CD14-positive monocyte (primary cell): ENCODE measurements at regions not wholly inside any gene's neighbourhood (a gene's known extent, or its start where the extent isn't known, plus 50 kb on each side); places are given as distances from the start of the nearest gene placed in this dataset.

Experiments used
- DNase-seq, 3 donors: peaks; one replicate each; pipeline ENCODE4 v3.0.0-alpha.2; 2011 to 2022
- H2AFZ ChIP-seq: 2 replicates; pipeline ENCODE4 v1.6.0; 2012; ENCODE audit warnings: mild to moderate bottlenecking, low read depth, low read length, inconsistent platforms; ENCODE audit not compliant: insufficient read depth, poor library complexity, severe bottlenecking
- H3K27ac ChIP-seq, 2 donors: 1 replicate in 1 of 2; 2 replicates in 1 of 2; pipeline ENCODE4 v1.5.1; 2012 to 2013; ENCODE audit warnings: low read length in 2 of 2, control low read depth in 1 of 2, inconsistent platforms in 1 of 2, low read depth in 1 of 2, mild to moderate bottlenecking in 1 of 2
- H3K27me3 ChIP-seq, 2 donors: one replicate each; pipeline versions ENCODE4 v1.6.0 to v1.6.1; 2011 to 2013; ENCODE audit warnings: low read length in 2 of 2; ENCODE audit not compliant: control insufficient read depth in 2 of 2, insufficient read depth in 2 of 2
- H3K36me3 ChIP-seq, 2 donors: replicated peaks in 1 of 2; 1 replicate in 1 of 2; 2 replicates in 1 of 2; pipeline versions ENCODE4 v1.5.1 to v1.6.1; 2012 to 2013; ENCODE audit warnings: low read length in 2 of 2, control low read depth in 1 of 2, inconsistent platforms in 1 of 2, mild to moderate bottlenecking in 1 of 2; ENCODE audit not compliant: insufficient read depth in 2 of 2, control insufficient read depth in 1 of 2
- H3K4me1 ChIP-seq, 2 donors: 1 replicate in 1 of 2; 2 replicates in 1 of 2; pipeline versions ENCODE4 v1.5.1 to v1.6.1; 2012 to 2013; ENCODE audit warnings: low read length in 2 of 2, control low read depth in 1 of 2, inconsistent platforms in 1 of 2, mild to moderate bottlenecking in 1 of 2, moderate library complexity in 1 of 2; ENCODE audit not compliant: insufficient read depth in 2 of 2, control insufficient read depth in 1 of 2
- H3K4me2 ChIP-seq: replicated peaks from 2 replicates; pipeline ENCODE3; 2012; ENCODE audit warnings: low read length, moderate library complexity, mild to moderate bottlenecking; ENCODE audit not compliant: poor library complexity, severe bottlenecking; ENCODE audit errors: extremely low read depth
- H3K4me3 ChIP-seq, 3 experiments: fragments of 200-600 bp in 1 of 3; sonication (generic) in 1 of 3; replicated peaks in 1 of 3; 1 replicate in 2 of 3; 2 replicates in 1 of 3; pipeline ENCODE4 v1.5.1; 2011 to 2013; ENCODE audit warnings: low read length in 3 of 3, mild to moderate bottlenecking in 3 of 3, control low read depth in 2 of 3, low read depth in 2 of 3, inconsistent platforms in 1 of 3, moderate library complexity in 1 of 3
- H3K79me2 ChIP-seq: 2 replicates; pipeline ENCODE4 v1.6.0; 2012; ENCODE audit warnings: mild to moderate bottlenecking, control low read depth, inconsistent platforms, low read length, moderate library complexity; ENCODE audit not compliant: insufficient read depth
- H3K9ac ChIP-seq: 2 replicates; pipeline ENCODE4 v1.6.0; 2017; ENCODE audit warnings: low read length, mild to moderate bottlenecking; ENCODE audit not compliant: insufficient read depth, poor library complexity, severe bottlenecking
- H3K9me3 ChIP-seq, 2 donors: replicated peaks in 1 of 2; 1 replicate in 1 of 2; 2 replicates in 1 of 2; pipeline versions ENCODE4 v1.5.1 to v1.6.1; 2012 to 2013; ENCODE audit warnings: low read length in 2 of 2, control low read depth in 1 of 2; ENCODE audit not compliant: control insufficient read depth in 1 of 2, insufficient read depth in 1 of 2
- H4K20me1 ChIP-seq: 2 replicates; pipeline ENCODE4 v1.6.0; 2012; ENCODE audit warnings: mild to moderate bottlenecking, low read length, control low read depth, moderate library complexity; ENCODE audit not compliant: insufficient read depth
- H3K27ac Mint-ChIP-seq, 7 donors: one replicate each; pipeline ENCODE4 v1.8.0; 2020; ENCODE audit warnings: mild to moderate bottlenecking in 7 of 7, mixed read lengths in 7 of 7, moderate library complexity in 6 of 7, inconsistent platforms in 2 of 7
- H3K27me3 Mint-ChIP-seq, 3 donors: one replicate each; pipeline ENCODE4 v1.8.0; 2021 to 2022; ENCODE audit warnings: low read depth in 3 of 3, mild to moderate bottlenecking in 3 of 3, mixed read lengths in 3 of 3, moderate library complexity in 3 of 3, inconsistent platforms in 1 of 3
- H3K36me3 Mint-ChIP-seq, 2 donors: one replicate each; pipeline ENCODE4 v1.8.0; 2020; ENCODE audit warnings: mixed read lengths in 2 of 2, inconsistent platforms in 1 of 2, mild to moderate bottlenecking in 1 of 2
- H3K4me1 Mint-ChIP-seq: one replicate; pipeline ENCODE4 v1.8.0; 2020; ENCODE audit warnings: mild to moderate bottlenecking, mixed read lengths
- H3K4me3 Mint-ChIP-seq, 2 donors: one replicate each; pipeline ENCODE4 v1.8.0; 2020; ENCODE audit warnings: mild to moderate bottlenecking in 2 of 2, mixed read lengths in 2 of 2, moderate library complexity in 1 of 2
- H3K9me3 Mint-ChIP-seq, 7 donors: one replicate each; pipeline ENCODE4 v1.8.0; 2020 to 2022; ENCODE audit warnings: mixed read lengths in 7 of 7, mild to moderate bottlenecking in 6 of 7, moderate library complexity in 6 of 7, inconsistent platforms in 2 of 7
- WGBS: methylation state at CpG from one replicate; pipeline ENCODE4 v1.1.5; 2013; ENCODE audit warnings: missing lambda C conversion rate; ENCODE audit not compliant: insufficient coverage; 5-methylcytosine and 5-hydroxymethylcytosine counted together
- intact Hi-C, 2 donors: fragments of 100-400 bp; cut with micrococcal nuclease; formaldehyde crosslinking; loops; one replicate each; pipeline versions ENCODE4 v1.15.0 to v1.15.1; 2023
- TF ChIP-seq, protein P1 (sequence below): fragments of 200-600 bp; IDR thresholded peaks from one replicate; pipeline ENCODE4 v1.8.0; 2022; ENCODE audit warnings: antibody characterized with exemption, mild to moderate bottlenecking

DNA sequence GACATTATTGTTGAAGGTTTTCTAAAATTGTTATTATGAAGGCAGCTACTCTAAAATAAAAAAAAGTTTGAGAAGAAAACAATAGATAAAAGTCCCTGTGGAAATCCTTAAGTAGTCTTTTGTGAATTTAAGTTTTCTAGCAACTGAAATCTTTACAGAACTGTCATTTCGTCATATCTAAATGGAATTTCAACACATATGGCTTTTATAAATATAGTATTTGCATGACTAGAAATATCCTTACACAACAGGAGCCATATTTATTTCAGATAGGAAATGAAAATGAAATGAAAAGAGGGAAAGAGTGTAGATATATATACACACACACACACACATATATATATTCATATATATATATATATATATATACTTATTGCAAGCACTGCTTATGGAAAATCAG lies 204.7 kb upstream of the RGS18 start:
- H3K79me2 ChIP-seq, result no peaks in the 10 kb centered on the region
- no peak overlapping the region for H2AFZ ChIP-seq
- intact Hi-C loops, result no loop called here
- Mint-ChIP-seq H3K4me3 (no peak overlapping the region), H3K27me3 (no peaks in the 10 kb centered on the region), H3K9me3 (peaks cover 0 to 16% (median 5%) of the 10 kb centered on the region in 7 donors), H3K27ac (no peak overlapping the region), H3K36me3 (no peaks in the 10 kb centered on the region), H3K4me1 (peaks cover 8% of the 10 kb centered on the region)
- TF ChIP-seq, protein P1, sequence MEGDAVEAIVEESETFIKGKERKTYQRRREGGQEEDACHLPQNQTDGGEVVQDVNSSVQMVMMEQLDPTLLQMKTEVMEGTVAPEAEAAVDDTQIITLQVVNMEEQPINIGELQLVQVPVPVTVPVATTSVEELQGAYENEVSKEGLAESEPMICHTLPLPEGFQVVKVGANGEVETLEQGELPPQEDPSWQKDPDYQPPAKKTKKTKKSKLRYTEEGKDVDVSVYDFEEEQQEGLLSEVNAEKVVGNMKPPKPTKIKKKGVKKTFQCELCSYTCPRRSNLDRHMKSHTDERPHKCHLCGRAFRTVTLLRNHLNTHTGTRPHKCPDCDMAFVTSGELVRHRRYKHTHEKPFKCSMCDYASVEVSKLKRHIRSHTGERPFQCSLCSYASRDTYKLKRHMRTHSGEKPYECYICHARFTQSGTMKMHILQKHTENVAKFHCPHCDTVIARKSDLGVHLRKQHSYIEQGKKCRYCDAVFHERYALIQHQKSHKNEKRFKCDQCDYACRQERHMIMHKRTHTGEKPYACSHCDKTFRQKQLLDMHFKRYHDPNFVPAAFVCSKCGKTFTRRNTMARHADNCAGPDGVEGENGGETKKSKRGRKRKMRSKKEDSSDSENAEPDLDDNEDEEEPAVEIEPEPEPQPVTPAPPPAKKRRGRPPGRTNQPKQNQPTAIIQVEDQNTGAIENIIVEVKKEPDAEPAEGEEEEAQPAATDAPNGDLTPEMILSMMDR, result no peak
- peak in 1 of 3 donors; percentile 29 for DNase-seq
- H3K36me3 ChIP-seq, result no peaks in the 10 kb centered on the region
- no peak overlapping the region for H3K9ac ChIP-seq
- H3K27me3 ChIP-seq, result no peaks in the 10 kb centered on the region
- no CpG with 5 or more reads among the region's 1 CpG for WGBS
- no peak overlapping the region for H3K27ac ChIP-seq
- no peaks in the 10 kb centered on the region for H4K20me1 ChIP-seq
- H3K4me2 ChIP-seq, result no peak overlapping the region
- H3K4me3 ChIP-seq, result no peak overlapping the region
- H3K4me1 ChIP-seq, result no peaks in the 10 kb centered on the region
- peaks cover 0 to 5% of the 10 kb centered on the region in 2 donors for H3K9me3 ChIP-seq

- H3K4me1 ChIP-seq, result peaks cover 0 to 5% of the 10 kb centered on the region in 2 donors
- no peak overlapping the region for H3K4me3 ChIP-seq
- no peaks in the 10 kb centered on the region for H3K36me3 ChIP-seq
- TF ChIP-seq, protein P1, result no peak
- WGBS, result no CpG with 5 or more reads among the region's 4 CpGs
- H3K27ac ChIP-seq, result no peak overlapping the region
- Mint-ChIP-seq H3K27me3 (no peaks in the 10 kb centered on the region), H3K4me3 (no peak overlapping the region), H3K9me3 (no peaks in the 10 kb centered on the region), H3K36me3 (no peaks in the 10 kb centered on the region), H3K4me1 (peaks cover 13% of the 10 kb centered on the region), H3K27ac (no peak overlapping the region)
- no peaks in the 10 kb centered on the region for H4K20me1 ChIP-seq
- H2AFZ ChIP-seq, result no peak overlapping the region
- no peak overlapping the region for H3K4me2 ChIP-seq
- no peaks in the 10 kb centered on the region for H3K79me2 ChIP-seq
- intact Hi-C loops, result no loop called here
- no peaks in the 10 kb centered on the region for H3K9me3 ChIP-seq
- DNase-seq, result no peak
- H3K9ac ChIP-seq, result no peak overlapping the region
- H3K27me3 ChIP-seq, result no peaks in the 10 kb centered on the region
Observed at GRCh38 chr1:191959856-191960255, 198.4 kb upstream of the RGS18 start.
